Dermis blood vessel endothelial cell (primary cell): ENCODE measurements at regions not wholly inside any gene's neighbourhood (a gene's known extent, or its start where the extent isn't known, plus 50 kb on each side); places are given as distances from the start of the nearest gene placed in this dataset.
"Not testable (repeated sequence)": the region's sequence is repeated elsewhere in the genome, so short reads cannot be mapped to it uniquely, and the experiment has no call there.

Experiments
- DNase-seq: peaks from one replicate; pipeline ENCODE4 v3.0.0; 2010

DNA sequence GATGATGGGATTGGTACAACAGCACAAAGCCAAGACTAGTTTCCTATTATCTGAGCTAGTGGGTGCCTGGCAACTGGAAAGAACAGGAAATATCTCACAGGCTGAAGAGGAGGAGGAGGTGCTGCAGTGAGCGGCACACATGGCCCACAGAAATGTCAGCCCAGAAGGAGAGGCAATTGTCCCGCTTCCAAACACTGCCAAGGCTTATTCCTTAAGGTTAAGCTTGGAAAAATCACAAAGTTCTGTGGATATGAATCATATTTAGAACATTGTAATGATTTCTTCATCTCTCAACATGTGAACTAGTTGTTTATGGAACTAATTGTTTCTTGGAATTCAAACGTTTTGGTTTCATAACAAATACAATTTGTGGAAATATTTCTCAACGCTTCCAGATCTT is 1019.5 kb upstream of the SEMA6A start:
- no peak for DNase-seq

DNA sequence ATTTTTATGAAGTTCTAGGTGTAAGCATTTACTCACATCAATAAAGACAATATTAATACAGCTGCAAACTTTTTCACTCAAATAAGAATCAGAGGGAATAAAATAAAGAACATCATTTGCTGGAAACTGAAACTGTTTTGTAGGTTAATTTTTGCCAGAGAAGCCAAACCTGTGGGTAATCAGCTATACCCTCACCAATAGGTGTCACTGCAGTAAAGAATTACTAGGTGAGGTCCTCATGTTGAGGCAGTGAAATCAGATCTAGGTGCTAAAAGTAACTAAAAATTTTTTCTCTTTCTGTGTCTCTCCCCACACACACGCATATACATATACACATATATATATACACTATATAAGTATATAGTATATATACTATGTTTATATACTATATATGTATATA is 1016.3 kb upstream of the SEMA6A start:
- DNase-seq: no peak

DNA sequence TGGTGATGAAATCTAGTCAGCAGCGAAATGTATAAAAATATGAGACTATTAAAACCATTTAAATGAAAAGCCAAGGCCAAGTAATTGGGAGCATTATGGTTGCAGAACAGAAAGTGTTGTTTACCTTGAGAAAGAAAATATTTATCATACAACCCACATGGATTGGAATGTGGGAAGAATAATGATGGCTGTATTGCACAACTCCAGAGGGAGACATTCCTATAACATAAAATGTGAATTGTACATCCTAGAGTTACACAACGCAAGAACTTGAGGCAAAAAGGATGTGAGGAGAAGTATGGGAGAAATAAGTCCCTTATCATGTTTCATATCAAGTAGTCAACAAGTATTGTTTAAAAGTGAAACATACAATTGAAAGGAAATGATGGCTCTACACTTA is 1014.0 kb upstream of the SEMA6A start:
- DNase-seq: no peak

DNA sequence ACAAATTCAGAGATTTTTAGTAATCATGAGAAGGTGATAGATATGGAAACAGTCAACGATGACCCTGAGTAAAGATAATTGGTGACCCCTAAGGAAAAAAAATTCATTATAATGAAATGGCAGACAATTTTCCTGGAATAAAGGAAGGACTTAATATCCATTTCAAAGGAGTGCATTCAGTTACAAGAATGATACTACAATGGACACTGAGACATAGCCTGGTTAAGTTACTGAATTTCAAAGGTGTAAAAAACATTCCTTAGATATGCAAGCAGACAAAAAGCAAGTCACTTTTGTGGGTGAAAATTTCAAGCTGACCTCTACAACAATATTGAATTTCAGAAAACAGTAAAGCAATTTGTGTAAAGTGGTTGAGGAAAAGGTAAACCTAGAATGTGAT is 1012.5 kb upstream of the SEMA6A start:
- DNase-seq: no peak

DNA sequence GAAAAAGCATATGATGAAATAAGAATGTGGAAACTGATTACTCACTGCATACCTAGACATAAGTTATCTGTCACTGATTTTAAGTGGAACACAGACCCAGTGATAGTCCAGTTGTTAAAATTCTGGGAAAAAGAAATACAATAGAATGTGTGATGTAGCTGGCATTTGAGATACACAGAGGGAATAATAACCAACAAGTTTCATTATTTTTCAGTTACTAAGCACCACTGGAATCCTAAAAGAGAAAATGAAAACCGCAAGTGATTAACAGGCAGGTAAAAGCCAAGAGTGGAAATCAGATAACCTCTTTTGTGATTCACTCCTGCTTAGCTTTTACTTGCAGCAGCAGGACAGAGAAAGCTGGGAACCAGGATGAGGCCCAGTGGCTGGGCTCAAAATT is 994.0 kb upstream of the SEMA6A start:
- DNase-seq: no peak

DNA sequence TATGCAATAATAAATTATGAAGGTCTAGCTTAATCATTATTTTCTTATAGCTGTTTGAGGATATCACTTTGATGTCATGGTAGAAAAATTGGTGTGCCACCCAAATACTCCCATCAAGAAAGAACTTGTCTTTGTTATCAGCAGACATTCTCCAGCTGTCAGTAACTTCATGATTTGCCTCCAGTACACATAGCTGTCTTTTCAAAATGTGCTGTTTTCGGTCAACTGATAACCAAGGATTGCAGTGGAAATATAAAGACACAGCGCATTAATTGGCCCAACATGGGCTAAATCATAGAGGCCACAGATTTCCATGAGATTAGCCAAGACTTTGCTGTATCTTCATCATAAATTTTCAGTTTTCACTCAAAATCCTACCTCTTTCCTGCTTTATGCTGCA is 993.5 kb upstream of the SEMA6A start:
- DNase-seq: no peak

DNA sequence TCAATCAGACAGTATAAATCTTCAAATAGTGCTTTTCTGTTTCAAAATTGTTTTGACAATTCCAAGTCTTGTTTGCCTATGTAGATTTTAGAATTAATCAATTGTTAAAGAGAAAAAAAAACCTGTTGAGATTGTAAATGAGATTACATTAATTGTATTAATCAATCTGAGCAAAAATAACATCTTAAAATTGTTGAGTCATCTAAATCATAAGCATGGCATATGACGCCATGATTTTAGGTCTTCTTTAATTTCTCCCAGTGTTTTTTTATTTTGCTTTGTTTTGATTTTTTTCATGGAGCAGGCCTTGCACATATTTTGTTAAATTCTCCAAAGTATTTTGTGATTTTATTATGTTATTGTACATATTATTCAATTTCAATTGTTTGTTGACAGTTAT is 988.0 kb upstream of the SEMA6A start:
- no peak for DNase-seq

DNA sequence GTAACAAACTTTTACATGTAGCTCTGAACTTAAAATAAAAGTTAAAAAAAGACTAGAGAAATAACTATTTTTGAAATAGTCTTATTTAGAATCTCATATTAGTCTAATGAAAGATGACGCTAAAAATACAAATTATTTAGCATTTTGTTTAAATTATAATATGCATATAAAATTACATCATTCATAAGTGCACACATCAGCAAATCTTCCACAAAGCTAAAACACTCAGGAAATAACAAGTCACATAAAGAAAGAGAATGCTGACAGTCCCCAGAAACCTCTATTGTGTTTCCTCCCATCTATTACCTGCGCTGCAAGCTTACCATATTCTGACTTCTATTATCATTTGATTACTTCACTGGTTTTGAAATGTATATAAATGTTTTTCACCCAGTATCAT is 986.9 kb upstream of the SEMA6A start:
- no peak for DNase-seq

DNA sequence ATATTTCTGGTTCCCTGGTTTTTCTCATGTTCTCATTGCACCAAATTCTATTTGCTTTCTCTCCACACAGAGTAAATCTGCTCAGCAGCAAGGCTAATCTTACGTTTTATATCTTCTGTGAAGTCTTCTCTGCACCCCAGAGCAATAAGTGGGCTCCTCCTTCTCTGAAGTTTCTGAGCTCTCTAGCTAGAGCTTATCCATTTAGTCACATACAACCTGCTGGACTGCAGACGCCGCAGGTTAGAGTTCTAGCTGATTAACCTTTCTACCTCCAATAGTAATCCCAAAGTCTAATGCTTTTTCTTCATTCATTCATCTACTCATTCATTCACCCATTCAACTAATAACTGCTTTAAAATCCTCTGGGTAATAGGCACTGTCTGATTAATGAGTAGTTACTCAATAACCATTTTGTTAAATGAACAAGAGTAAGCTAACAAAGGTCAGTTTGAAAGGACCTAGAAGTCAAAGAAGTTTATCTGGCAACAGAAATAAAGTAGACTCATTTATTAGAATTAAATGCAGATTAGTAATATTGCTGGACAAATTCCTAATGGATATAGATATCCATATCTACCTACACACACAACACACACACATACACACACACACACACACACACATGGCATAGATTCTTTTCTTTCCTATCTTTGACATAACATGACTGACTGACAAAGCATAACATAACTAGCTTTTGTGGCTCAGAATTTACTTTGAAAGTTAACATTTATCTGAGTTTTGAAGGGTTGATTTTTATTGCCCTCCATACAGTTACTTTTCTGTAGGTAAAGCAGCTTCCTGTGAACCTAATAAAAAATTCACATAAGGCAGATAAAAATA is 984.6 kb upstream of the SEMA6A start:
- DNase-seq: no peak

DNA sequence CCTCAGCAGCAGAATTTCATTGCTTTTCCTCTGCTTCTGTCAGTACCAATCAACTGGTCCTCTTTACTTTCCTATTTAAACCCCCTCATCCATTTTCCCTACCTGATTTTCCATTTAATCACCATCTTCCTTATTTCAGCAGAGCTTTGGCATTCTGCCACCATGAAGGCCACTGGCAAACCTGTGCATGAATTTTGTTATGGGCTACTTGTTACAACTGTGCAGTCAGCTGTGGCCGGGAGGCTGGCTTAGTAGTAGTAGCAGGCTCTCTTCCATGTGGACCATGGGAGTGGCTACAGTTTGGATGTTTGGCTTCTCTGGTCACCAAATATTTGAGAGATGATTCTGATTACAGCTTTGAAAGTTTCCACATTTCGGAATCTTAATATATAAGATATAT is 976.6 kb upstream of the SEMA6A start:
- no peak for DNase-seq

DNA sequence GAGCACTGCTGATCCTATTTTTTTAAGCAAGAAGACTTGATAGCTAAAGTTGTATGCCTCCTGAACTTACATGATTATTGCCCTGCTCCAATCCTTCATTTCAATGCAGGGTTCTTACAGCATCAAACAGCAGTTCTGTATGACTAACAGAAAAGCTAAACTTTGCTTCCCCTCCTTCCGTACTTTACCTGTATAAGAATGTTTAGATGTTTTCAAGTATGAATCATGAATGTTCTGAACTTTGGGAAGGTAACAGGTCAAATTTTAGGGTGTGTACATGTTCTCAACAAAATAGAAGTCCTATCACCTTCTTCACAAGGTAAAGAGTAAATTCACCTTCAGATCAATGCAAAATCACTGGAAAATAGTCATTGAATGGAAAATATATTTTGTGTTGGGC is 972.6 kb upstream of the SEMA6A start:
- no peak for DNase-seq

DNA sequence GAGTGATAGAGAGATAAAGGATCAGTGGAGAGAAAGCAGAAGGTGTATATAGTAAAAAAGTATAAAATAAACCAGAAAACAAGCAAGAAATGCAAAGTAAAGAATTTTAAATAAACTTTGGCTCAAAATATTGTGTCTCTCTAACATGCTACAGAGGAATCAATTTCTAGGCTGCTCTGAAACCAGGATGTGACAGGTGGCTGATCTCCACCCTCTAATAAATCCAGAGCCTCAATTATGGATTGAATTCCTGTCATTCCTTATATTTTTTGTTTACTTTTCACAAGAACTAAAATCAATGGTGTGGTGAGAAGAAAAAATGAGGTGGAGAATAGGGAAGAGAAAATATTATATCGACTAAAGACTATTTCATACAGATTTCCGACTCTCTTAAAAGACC is 965.1 kb upstream of the SEMA6A start:
- no peak for DNase-seq

DNA sequence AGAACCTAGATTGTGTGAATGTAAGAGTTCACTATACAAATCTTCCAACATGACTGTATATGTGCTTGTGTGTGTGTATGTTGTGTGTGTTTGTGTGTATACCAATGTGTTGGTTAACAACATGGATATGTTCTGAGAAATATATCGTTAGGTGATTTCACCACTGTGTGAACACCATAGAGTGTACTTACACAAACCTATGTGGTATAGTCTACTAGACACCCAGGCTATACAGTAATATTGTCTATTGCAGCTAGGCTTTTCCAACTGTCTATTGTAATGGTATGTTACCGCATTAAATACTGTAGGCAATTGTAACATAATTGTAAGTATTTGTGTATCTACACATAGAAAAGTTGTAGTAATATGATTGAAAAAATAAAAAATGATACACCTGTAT is 959.2 kb upstream of the SEMA6A start:
- no peak for DNase-seq

DNA sequence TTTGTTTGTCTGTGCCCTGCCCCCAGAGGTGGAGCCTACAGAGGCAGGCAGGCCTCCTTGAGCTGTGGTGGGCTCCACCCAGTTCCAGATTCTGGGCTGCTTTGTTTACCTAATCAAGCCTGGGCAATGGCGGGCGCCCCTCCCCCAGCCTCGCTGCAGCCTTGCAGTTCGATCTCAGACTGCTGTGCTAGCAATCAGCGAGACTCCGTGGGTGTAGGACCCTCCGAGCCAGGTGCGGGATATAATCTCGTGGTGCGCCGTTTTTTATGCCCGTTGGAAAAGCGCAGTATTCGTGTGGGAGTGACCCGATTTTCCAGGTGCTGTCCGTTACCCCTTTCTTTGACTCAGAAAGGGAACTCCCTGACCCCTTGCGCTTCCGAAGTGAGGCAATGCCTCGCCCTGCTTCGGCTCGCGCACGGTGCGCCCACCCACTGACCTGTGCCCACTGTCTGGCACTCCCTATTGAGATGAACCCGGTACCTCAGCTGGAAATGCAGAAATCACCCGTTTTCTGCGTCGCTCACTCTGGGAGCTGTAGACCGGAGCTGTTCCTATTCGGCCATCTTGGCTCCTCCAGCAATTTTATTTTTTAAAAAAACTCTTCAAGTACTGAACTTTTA is 958.5 kb upstream of the SEMA6A start:
- DNase-seq: not testable (repeated sequence)

DNA sequence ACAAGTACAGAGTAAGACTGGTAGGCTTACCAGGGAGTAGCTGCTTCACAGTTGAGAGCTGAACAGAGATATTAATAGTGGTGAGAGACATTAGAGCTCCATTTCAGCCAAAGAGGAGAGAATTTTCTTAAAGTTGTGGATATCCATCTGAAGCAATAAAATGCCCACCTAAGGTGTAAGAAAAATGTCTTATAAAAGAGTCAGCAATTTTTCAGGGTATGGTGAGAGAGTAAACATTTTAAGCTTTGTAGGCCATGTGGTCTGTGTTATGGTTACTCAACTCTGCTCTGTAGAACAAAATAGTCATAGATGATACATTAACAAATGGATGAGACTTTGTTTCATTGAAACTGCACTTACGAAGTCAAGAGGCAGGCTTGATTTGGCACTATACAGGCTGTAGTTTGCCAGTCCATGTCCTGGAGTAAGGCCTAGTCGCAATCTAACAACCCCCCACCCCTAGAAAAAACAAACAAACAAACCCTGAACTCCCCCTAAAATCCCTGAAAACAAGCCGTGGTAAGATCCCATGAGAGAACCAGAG is 945.4 kb upstream of the SEMA6A start:
- DNase-seq: no peak

DNA sequence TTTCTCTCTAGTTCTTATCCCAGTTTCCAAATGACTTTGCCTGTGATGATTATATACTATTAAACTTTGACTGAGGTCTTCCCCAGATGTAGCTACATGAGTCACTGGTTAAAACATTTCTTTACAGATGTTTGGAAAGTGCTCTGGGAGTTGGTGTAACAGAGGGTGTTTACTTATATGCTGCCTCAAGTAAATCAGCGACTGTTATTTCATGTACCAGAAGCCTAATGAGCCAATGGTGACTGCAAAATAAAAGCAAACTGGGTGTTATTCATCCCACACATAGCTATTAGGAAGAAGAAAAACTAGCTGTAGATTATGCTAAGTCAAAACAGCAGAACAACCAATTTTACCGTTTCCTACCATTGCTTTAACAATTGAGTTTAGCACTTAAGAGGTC is 929.7 kb upstream of the SEMA6A start:
- DNase-seq: no peak

DNA sequence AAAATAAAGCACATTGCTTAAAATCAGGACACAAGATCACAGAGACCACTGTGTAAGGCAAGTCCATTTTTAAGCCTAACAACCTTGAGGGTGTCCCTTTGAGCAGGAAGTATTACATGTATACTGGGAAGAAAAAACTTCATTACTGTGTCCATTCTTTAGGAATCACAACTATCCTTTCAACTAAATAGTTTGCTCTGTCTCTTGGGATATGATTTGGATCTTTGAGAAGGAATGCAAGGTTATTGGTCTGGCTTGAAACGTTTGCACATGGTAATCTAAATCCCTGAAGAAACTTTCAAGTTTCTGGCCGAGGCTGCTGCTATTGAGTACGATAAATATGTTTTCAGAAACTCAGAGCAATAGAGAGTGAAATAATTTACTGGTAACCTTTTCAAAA is 923.0 kb upstream of the SEMA6A start:
- no peak for DNase-seq

DNA sequence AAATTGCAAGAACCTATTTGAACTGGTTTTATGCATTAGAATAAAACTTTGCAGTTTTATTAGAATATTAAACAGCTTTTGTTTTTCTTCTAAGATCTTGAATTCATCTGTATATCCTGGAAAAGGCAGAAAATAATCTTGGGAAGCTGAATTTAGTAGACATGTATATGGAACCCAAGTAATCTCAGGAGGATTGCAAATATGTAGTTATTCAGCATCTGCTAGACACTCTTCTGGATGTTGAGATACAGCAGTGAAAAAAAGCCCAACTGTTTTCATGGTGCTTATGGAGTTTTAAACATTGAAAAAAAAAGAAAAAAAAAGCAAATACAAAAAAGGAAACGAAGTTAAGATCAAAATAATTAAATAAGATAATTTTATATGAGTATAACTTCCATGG is 922.2 kb upstream of the SEMA6A start:
- no peak for DNase-seq

DNA sequence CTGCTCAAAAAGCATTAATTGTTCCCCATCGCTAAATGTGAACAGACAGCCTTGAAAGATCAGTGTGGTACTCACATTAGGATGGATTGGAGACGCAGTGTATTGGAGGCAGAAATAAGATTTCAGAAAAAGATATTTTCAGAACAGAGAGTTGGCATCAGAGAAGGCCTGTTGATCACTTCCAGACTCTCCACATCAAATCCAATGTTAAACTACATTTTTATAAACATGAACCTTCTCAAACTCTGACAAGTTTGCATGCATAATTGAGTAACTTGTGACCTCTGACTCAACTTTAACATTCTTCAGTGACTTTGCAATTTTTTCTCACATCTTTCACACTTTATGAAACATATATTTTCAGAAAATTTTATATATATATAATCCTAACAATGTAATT is 919.6 kb upstream of the SEMA6A start:
- DNase-seq: no peak

DNA sequence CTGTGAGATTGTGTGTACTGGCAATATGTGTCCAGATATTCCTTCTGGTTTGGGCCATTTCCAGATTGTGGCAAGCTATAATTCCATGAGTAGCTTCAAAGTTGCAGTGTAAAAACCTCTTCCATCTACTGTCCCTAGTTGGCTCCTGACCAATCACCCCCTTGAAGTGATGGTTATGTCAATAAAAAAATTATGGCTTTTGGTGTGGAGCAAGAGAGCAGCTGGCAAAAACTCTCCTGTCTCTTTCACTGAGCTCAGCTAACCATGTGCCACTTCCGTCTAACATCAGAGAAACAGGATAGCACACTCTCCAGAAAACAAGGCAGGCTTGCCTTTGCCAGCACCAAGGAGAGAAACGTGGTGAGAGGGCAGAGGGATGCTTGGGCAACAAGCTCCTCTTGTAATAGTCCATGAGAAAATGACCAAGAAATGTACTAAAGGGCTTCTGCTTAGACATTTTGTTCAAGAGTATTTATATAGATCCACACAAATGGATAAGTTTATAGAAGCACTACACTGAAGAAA is 914.4 kb upstream of the SEMA6A start:
- no peak for DNase-seq

DNA sequence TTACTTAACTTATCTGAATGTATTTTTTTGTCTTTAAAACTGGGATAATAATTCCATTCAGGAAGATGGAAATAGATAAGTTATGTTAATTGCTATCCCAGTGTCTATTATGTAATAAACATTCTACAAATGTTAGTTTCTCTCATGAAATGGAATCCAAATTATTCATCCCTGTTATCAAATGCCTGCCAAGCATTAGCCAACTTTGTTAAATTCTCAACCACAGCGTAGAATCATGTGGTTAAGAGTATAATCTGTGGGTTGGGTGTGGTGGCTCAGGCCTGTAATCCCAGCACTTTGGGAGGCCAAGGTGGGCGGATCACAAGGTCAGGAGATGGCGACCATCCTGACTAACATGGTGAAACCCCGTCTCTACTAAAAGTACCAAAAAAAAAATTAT is 912.9 kb upstream of the SEMA6A start:
- DNase-seq: no peak

DNA sequence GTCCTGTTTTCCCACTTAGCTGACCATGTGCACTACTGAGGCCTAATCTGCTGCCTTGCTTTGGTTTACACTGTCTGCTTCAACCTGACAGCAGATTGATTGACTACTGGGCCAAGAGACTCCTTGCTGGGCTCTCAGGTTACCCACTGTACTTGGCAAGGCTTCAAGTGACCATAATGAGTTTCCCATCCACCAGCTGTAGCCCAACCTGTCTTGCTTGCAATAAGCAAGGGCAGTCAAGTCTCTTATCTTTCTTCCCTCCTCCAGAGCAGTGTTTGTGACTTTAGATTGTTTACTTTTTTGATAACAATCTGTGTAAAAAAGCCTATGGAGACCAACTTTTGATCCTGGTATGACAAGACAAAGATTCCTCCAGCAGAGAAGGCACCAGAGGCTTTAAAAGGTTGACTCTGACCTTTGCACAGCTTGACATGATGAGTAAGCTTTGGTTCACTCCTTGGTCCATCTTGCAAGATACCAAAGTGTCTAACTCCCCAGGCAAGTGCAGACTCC is 912.3 kb upstream of the SEMA6A start:
- no peak for DNase-seq

DNA sequence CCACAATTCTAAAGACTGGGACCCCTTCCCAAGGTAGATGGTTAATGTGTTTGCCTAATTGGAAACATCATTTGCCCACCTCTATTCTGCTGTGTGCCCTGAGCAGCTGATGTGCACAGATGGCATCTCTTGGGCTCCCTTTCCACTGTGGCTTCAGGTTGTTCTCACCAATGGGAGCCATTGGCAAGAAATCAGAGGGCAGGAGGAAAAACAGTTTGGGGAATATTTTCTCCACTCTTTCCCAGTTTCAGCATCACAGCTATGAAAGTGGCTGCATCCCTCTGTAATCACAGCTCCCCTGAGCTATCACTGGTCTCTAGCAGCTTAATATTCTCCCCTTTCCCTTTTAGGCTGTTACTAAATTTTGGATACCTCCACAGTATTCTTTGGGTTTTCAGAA is 911.6 kb upstream of the SEMA6A start:
- DNase-seq: no peak

DNA sequence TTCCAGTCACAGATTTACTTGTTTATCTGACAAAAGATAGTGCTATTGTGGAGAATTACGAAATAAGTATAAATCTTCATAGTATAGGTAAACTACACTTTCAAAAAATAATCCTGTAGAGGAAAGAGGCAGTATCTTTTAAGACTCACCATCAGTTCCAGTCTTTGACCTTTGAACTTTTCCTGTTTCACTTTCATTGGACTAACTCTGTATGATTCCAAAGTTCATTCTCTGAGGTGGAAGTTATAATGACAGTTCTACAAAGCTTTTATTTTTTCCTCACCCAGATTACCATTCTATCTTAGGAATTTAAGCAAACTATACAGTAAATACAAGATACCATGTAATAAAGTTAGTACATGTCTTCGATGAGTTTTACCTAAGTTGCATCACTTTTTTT is 901.3 kb upstream of the SEMA6A start:
- no peak for DNase-seq
